Fibroblast of lung (primary cell): ENCODE measurements at regions not wholly inside any gene's neighbourhood (a gene's known extent, or its start where the extent isn't known, plus 50 kb on each side); places are given as distances from the start of the nearest gene placed in this dataset.

ENCODE experiments used
- DNase-seq, 2 donors: peaks; one replicate each; pipeline versions ENCODE4 v3.0.0 to v3.0.0-alpha.2; 2010; ENCODE audit warnings: low read depth in 2 of 2
- H2AFZ ChIP-seq: 2 replicates; pipeline ENCODE4 v1.5.1; 2012; ENCODE audit warnings: low read length, control low read depth, inconsistent platforms
- H3K27ac ChIP-seq: 2 replicates; pipeline ENCODE4 v1.5.1; 2011; ENCODE audit warnings: low read length, control low read depth; ENCODE audit not compliant: insufficient read depth
- H3K27me3 ChIP-seq: 2 replicates; pipeline ENCODE4 v1.5.1; 2011; ENCODE audit warnings: mild to moderate bottlenecking, low read length; ENCODE audit not compliant: control insufficient read depth, insufficient read depth
- H3K36me3 ChIP-seq: 2 replicates; pipeline ENCODE4 v1.5.1; 2011; ENCODE audit warnings: low read length; ENCODE audit not compliant: control insufficient read depth, insufficient read depth
- H3K4me1 ChIP-seq: 2 replicates; pipeline ENCODE4 v1.5.1; 2011; ENCODE audit warnings: low read length; ENCODE audit not compliant: control insufficient read depth, insufficient read depth; ENCODE audit errors: extremely low read depth
- H3K4me2 ChIP-seq: 2 replicates; pipeline ENCODE4 v1.5.1; 2011; ENCODE audit warnings: low read length, control low read depth; ENCODE audit not compliant: insufficient read depth; ENCODE audit errors: extremely low read depth
- H3K4me3 ChIP-seq, 4 experiments: fragments of 200-600 bp in 1 of 4; sonication (generic) in 1 of 4; replicated peaks in 1 of 4; 2 replicates each; pipeline ENCODE4 v1.5.1; 2011 to 2016; ENCODE audit warnings: low read length in 4 of 4, low read depth in 3 of 4, mild to moderate bottlenecking in 3 of 4, control low read depth in 2 of 4, inconsistent platforms in 1 of 4, mixed read lengths in 1 of 4; ENCODE audit not compliant: insufficient read depth in 1 of 4; ENCODE audit errors: control extremely low read depth in 1 of 4
- H3K79me2 ChIP-seq: 2 replicates; pipeline ENCODE4 v1.5.1; 2012; ENCODE audit warnings: mild to moderate bottlenecking, low read length, inconsistent platforms; ENCODE audit not compliant: control insufficient read depth, insufficient read depth
- H3K9ac ChIP-seq: 2 replicates; pipeline ENCODE4 v1.5.1; 2011; ENCODE audit warnings: mild to moderate bottlenecking, low read length, control low read depth; ENCODE audit not compliant: insufficient read depth
- H3K9me3 ChIP-seq: 2 replicates; pipeline ENCODE4 v1.5.1; 2012; ENCODE audit warnings: low read depth, low read length; ENCODE audit not compliant: control insufficient read depth, insufficient read depth
- H4K20me1 ChIP-seq: 2 replicates; pipeline ENCODE4 v1.5.1; 2011; ENCODE audit warnings: low read length; ENCODE audit not compliant: control insufficient read depth, insufficient read depth; ENCODE audit errors: extremely low read depth
- CTCF ChIP-seq, 2 donors: IDR thresholded peaks in 1 of 2; conservative IDR thresholded peaks in 1 of 2; 1 replicate in 1 of 2; 2 replicates in 1 of 2; pipeline ENCODE4 v1.5.1; 2011 to 2012; ENCODE audit warnings: low read length in 2 of 2, control low read depth in 1 of 2, inconsistent platforms in 1 of 2, low read depth in 1 of 2, mild to moderate bottlenecking in 1 of 2
- EZH2 ChIP-seq: IDR thresholded peaks from 2 replicates; pipeline ENCODE4 v1.5.1; 2012; ENCODE audit warnings: low read length, control low read depth, mild to moderate bottlenecking; ENCODE audit errors: missing control alignments

- DNase-seq = no peak
- H3K9me3 ChIP-seq = no peaks in the 10 kb centered on the region
- no peak for TF ChIP-seq EZH2
- no peak for TF ChIP-seq CTCF (conservative IDR thresholded peaks at IDR 0.05 in 1 of 2, IDR thresholded peaks at IDR 0.05 in 1 of 2; ENCODE audit: low read depth in 1 of 2, low read length in 2 of 2)
- H3K27me3 ChIP-seq = no peaks in the 10 kb centered on the region
- H3K27ac ChIP-seq = no peak overlapping the region
- H4K20me1 ChIP-seq = no peaks in the 10 kb centered on the region
- H3K4me2 ChIP-seq = no peak overlapping the region
- H3K4me3 ChIP-seq = no peak overlapping the region
- no peaks in the 10 kb centered on the region for H3K79me2 ChIP-seq
- H3K4me1 ChIP-seq = no peaks in the 10 kb centered on the region
- H3K9ac ChIP-seq = no peak overlapping the region
- no peak overlapping the region for H2AFZ ChIP-seq
- no peaks in the 10 kb centered on the region for H3K36me3 ChIP-seq
These were observed 607.1 kb downstream of the KCNJ2 start for GRCh38 chr17:70776441-70776840.

- H3K9me3 ChIP-seq = no peaks in the 10 kb centered on the region
- H3K36me3 ChIP-seq = no peaks in the 10 kb centered on the region
- H2AFZ ChIP-seq = no peak overlapping the region
- TF ChIP-seq EZH2 = no peak
- TF ChIP-seq CTCF (conservative IDR thresholded peaks at IDR 0.05 in 1 of 2, IDR thresholded peaks at IDR 0.05 in 1 of 2; ENCODE audit: low read depth in 1 of 2, low read length in 2 of 2) = no peak
- no peaks in the 10 kb centered on the region for H4K20me1 ChIP-seq
- no peak overlapping the region for H3K9ac ChIP-seq
- H3K4me1 ChIP-seq = no peaks in the 10 kb centered on the region
- no peaks in the 10 kb centered on the region for H3K79me2 ChIP-seq
- H3K4me3 ChIP-seq = no peak overlapping the region
- no peak overlapping the region for H3K27ac ChIP-seq
- no peak overlapping the region for H3K4me2 ChIP-seq
- H3K27me3 ChIP-seq = no peaks in the 10 kb centered on the region
- peak; percentile 33 to 72 for DNase-seq
These were observed 610.7 kb downstream of the KCNJ2 start for GRCh38 chr17:70780031-70780430.

- Histone ChIP-seq H3K36me3 (no peaks in the 10 kb centered on the region), H3K27me3 (no peaks in the 10 kb centered on the region), H3K27ac (no peak overlapping the region), H3K4me3 (no peak overlapping the region), H4K20me1 (no peaks in the 10 kb centered on the region), H3K79me2 (no peaks in the 10 kb centered on the region), H3K9ac (no peak overlapping the region), H3K4me2 (no peak overlapping the region), H3K9me3 (no peaks in the 10 kb centered on the region), H3K4me1 (no peaks in the 10 kb centered on the region), H2AFZ (no peak overlapping the region)
- peak in 1 of 2 donors; percentile 54 for DNase-seq
- TF ChIP-seq EZH2 = no peak
- no peak for TF ChIP-seq CTCF (conservative IDR thresholded peaks at IDR 0.05 in 1 of 2, IDR thresholded peaks at IDR 0.05 in 1 of 2; ENCODE audit: low read depth in 1 of 2, low read length in 2 of 2)
These were observed 616.7 kb downstream of the KCNJ2 start for GRCh38 chr17:70786081-70786480.
